GM21576 (cell line): ENCODE measurements at regions not wholly inside any gene's neighbourhood (a gene's known extent, or its start where the extent isn't known, plus 50 kb on each side); places are given as distances from the start of the nearest gene placed in this dataset.

ENCODE experiments used
- ATAC-seq: cut with Tn5 transposase; IDR thresholded peaks from one replicate; pipeline ENCODE4 v1.9.1; 2021; ENCODE audit warnings: mild to moderate bottlenecking, moderate library complexity; ENCODE audit not compliant: unreplicated experiment

GRCh38 chr15:95574053-95574452 is 756.4 kb upstream of the NR2F2 start:
- no peak for ATAC-seq

GRCh38 chr15:95577927-95578326 is 752.6 kb upstream of the NR2F2 start:
- ATAC-seq, result no peak

- ATAC-seq, result no peak
Observed at GRCh38 chr15:95580121-95580520, 750.4 kb upstream of the NR2F2 start.

GRCh38 chr15:95581595-95581994 is 748.9 kb upstream of the NR2F2 start:
- no peak for ATAC-seq

- no peak for ATAC-seq
Observed at GRCh38 chr15:95584088-95584487, 746.4 kb upstream of the NR2F2 start.

GRCh38 chr15:95588056-95588455 is 742.4 kb upstream of the NR2F2 start:
- no peak for ATAC-seq

- no peak for ATAC-seq
Observed at GRCh38 chr15:95590533-95591044, 739.9 kb upstream of the NR2F2 start.

GRCh38 chr15:95591270-95591669 is 739.2 kb upstream of the NR2F2 start:
- ATAC-seq, result no peak

GRCh38 chr15:95591886-95592285 is 738.6 kb upstream of the NR2F2 start:
- ATAC-seq, result no peak

- no peak for ATAC-seq
Observed at GRCh38 chr15:95594496-95594895, 736.0 kb upstream of the NR2F2 start.

GRCh38 chr15:95595759-95596158 is 734.7 kb upstream of the NR2F2 start:
- ATAC-seq, result no peak

GRCh38 chr15:95596496-95596895 is 734.0 kb upstream of the NR2F2 start:
- no peak for ATAC-seq

GRCh38 chr15:95598251-95598855 is 732.1 kb upstream of the NR2F2 start:
- no peak for ATAC-seq

GRCh38 chr15:95600367-95600766 is 730.1 kb upstream of the NR2F2 start:
- no peak for ATAC-seq

GRCh38 chr15:95600884-95601283 is 729.6 kb upstream of the NR2F2 start:
- ATAC-seq, result no peak

GRCh38 chr15:95601525-95601924 is 729.0 kb upstream of the NR2F2 start:
- no peak for ATAC-seq

GRCh38 chr15:95603802-95604201 is 726.7 kb upstream of the NR2F2 start:
- no peak for ATAC-seq

- no peak for ATAC-seq
Observed at GRCh38 chr15:95604634-95605036, 725.9 kb upstream of the NR2F2 start.

GRCh38 chr15:95605098-95605497 is 725.4 kb upstream of the NR2F2 start:
- ATAC-seq, result no peak

- ATAC-seq, result no peak
Observed at GRCh38 chr15:95606551-95606950, 723.9 kb upstream of the NR2F2 start.

GRCh38 chr15:95608371-95608770 is 722.1 kb upstream of the NR2F2 start:
- ATAC-seq, result no peak

- ATAC-seq, result no peak
Observed at GRCh38 chr15:95609096-95609495, 721.4 kb upstream of the NR2F2 start.

GRCh38 chr15:95610945-95611344 is 719.6 kb upstream of the NR2F2 start:
- no peak for ATAC-seq
